ENCODE measurements at regions not wholly inside any gene's neighbourhood (a gene's known extent, or its start where the extent isn't known, plus 50 kb on each side); places are given as distances from the start of the nearest gene placed in this dataset.

GRCh38 chr13:84823528-84823927 lies 941.3 kb upstream of the SLITRK1 start:
- TF ChIP-seq CTCF (IDR thresholded peaks at IDR 0.05 in 2 of 3, conservative IDR thresholded peaks at IDR 0.05 in 1 of 3; ENCODE audit: control insufficient read depth in 2 of 3, extremely low read depth in 1 of 3, insufficient read depth in 1 of 3, low read depth in 3 of 3, low read length in 3 of 3): no peak
- TF ChIP-seq BHLHE40 (IDR thresholded peaks at IDR 0.05; ENCODE audit: borderline replicate concordance in 1 of 2, low read depth in 2 of 2, low read length in 1 of 2): no peak
- TF ChIP-seq NR2C1 (IDR thresholded peaks at IDR 0.05): no peak
- TF ChIP-seq RAD21 (IDR thresholded peaks at IDR 0.05; ENCODE audit: insufficient read depth, low read depth, low read length): no peak
- no peak for TF ChIP-seq CREM (IDR thresholded peaks at IDR 0.05; ENCODE audit: low read depth)
- no peak for TF ChIP-seq FOS (IDR thresholded peaks at IDR 0.05; ENCODE audit: borderline replicate concordance, extremely low read depth, insufficient read length)
- no peak for TF ChIP-seq ZNF592 (IDR thresholded peaks at IDR 0.05)
- no peak for TF ChIP-seq MYC (IDR thresholded peaks at IDR 0.05; ENCODE audit: insufficient read depth, insufficient read length, insufficient replicate concordance, low read length, severe bottlenecking)
- no peak for TF ChIP-seq ZBTB11 (CRISPR knock-in tag; IDR thresholded peaks at IDR 0.05)
- no peak for TF ChIP-seq CEBPB (IDR thresholded peaks at IDR 0.05; ENCODE audit: borderline replicate concordance in 1 of 2, low read depth in 2 of 2, low read length in 2 of 2)
- no peak for TF ChIP-seq EZH2 (IDR thresholded peaks at IDR 0.05; ENCODE audit: borderline replicate concordance, control insufficient read depth, low read depth, low read length)
- no peak for TF ChIP-seq MYB (IDR thresholded peaks at IDR 0.05; ENCODE audit: borderline replicate concordance, low read depth, low read length)
- TF ChIP-seq IKZF2 (IDR thresholded peaks at IDR 0.05): no peak
